OCI-LY1 (cell line): ENCODE measurements at regions not wholly inside any gene's neighbourhood (a gene's known extent, or its start where the extent isn't known, plus 50 kb on each side); places are given as distances from the start of the nearest gene placed in this dataset.

Experiments
- H2AFZ ChIP-seq: fragments of 200-600 bp; sonication (generic), shearing (Covaris generic); 2 replicates; pipeline ENCODE4 v1.6.0; 2014; ENCODE audit warnings: antibody characterized with exemption, mild to moderate bottlenecking, low read length
- H3F3A ChIP-seq: fragments of 200-600 bp; sonication (generic), shearing (Covaris generic); 2 replicates; pipeline ENCODE4 v1.6.0; 2014; ENCODE audit warnings: mild to moderate bottlenecking, antibody characterized with exemption, low read length, moderate library complexity; ENCODE audit not compliant: insufficient read depth
- H3K27ac ChIP-seq: fragments of 200-600 bp; sonication (generic); 2 replicates; pipeline ENCODE4 v1.5.1; 2014; ENCODE audit warnings: low read length, mixed run types, mild to moderate bottlenecking, low read depth; ENCODE audit not compliant: poor library complexity, severe bottlenecking
- H3K27me3 ChIP-seq: fragments of 200-600 bp; sonication (generic); 2 replicates; pipeline ENCODE4 v1.6.0; 2014; ENCODE audit warnings: antibody characterized with exemption, mild to moderate bottlenecking, low read length, moderate library complexity; ENCODE audit not compliant: insufficient read depth
- H3K36me3 ChIP-seq: fragments of 200-600 bp; sonication (generic); 2 replicates; pipeline ENCODE4 v1.6.1; 2014; ENCODE audit warnings: mild to moderate bottlenecking, antibody characterized with exemption, low read length, moderate library complexity, mixed read lengths; ENCODE audit not compliant: insufficient read depth
- H3K4me1 ChIP-seq: fragments of 200-600 bp; sonication (generic); 2 replicates; pipeline ENCODE4 v1.5.1; 2014; ENCODE audit warnings: mild to moderate bottlenecking, low read length, moderate library complexity; ENCODE audit not compliant: insufficient read depth, severe bottlenecking
- H3K4me2 ChIP-seq: fragments of 200-600 bp; sonication (generic), shearing (Covaris generic); 2 replicates; pipeline ENCODE4 v1.6.1; 2014; ENCODE audit warnings: low read length
- H3K4me3 ChIP-seq: fragments of 200-600 bp; sonication (generic); 2 replicates; pipeline ENCODE4 v1.5.1; 2014; ENCODE audit warnings: low read length, low read depth, mild to moderate bottlenecking, mixed read lengths; ENCODE audit not compliant: poor library complexity, severe bottlenecking
- H3K79me2 ChIP-seq: fragments of 200-600 bp; shearing (Covaris generic); 2 replicates; pipeline ENCODE4 v1.6.1; 2016; ENCODE audit warnings: mixed run types, low read length, mixed read lengths; ENCODE audit not compliant: insufficient read depth
- H3K9ac ChIP-seq: fragments of 200-600 bp; sonication (generic), shearing (Covaris generic); 2 replicates; pipeline ENCODE4 v1.6.1; 2014; ENCODE audit warnings: mild to moderate bottlenecking, low read length, mixed read lengths
- H3K9me2 ChIP-seq: fragments of 200-600 bp; sonication (generic), shearing (Covaris generic); 2 replicates; pipeline ENCODE4 v1.6.1; 2014; ENCODE audit warnings: low read depth, mild to moderate bottlenecking, low read length, mixed read lengths
- H3K9me3 ChIP-seq: fragments of 200-600 bp; shearing (Covaris generic); 2 replicates; pipeline ENCODE4 v1.6.1; 2014; ENCODE audit warnings: low read length, mixed read lengths
- H4K20me1 ChIP-seq: fragments of 200-600 bp; sonication (generic), shearing (Covaris generic); 2 replicates; pipeline ENCODE4 v1.6.0; 2016; ENCODE audit warnings: mild to moderate bottlenecking, low read length; ENCODE audit not compliant: insufficient read depth
- CTCF ChIP-seq: fragments of 200-600 bp; sonication (generic), shearing (Covaris generic); IDR thresholded peaks from 2 replicates; pipeline ENCODE4 v1.5.1; 2017; ENCODE audit warnings: mild to moderate bottlenecking, antibody characterized with exemption, low read length, moderate library complexity, mixed read lengths
- EZH2 ChIP-seq: fragments of 200-600 bp; sonication (generic), shearing (Covaris generic); IDR thresholded peaks from 2 replicates; pipeline ENCODE4 v1.8.0; 2017; ENCODE audit warnings: borderline replicate concordance, mixed run types, mild to moderate bottlenecking, antibody characterized with exemption, low read length, moderate library complexity, mixed read lengths

- Histone ChIP-seq H3K79me2 (no peaks in the 10 kb centered on the region), H3K9me2 (no peaks in the 10 kb centered on the region), H3K9ac (no peak overlapping the region), H3K9me3 (no peaks in the 10 kb centered on the region), H2AFZ (no peak overlapping the region), H3K4me1 (no peaks in the 10 kb centered on the region), H3K27me3 (no peaks in the 10 kb centered on the region), H3K4me2 (no peak overlapping the region), H3K36me3 (no peaks in the 10 kb centered on the region), H3K27ac (no peak overlapping the region), H4K20me1 (no peaks in the 10 kb centered on the region), H3K4me3 (no peak overlapping the region), H3F3A (no peaks in the 10 kb centered on the region)
- TF ChIP-seq EZH2, result no peak
- no peak for TF ChIP-seq CTCF
These were observed 424.8 kb downstream of the HRH4 start for GRCh38 chr18:24885276-24885675.

- TF ChIP-seq CTCF (no peak), EZH2 (no peak)
- Histone ChIP-seq H3K79me2 (no peaks in the 10 kb centered on the region), H3K9me3 (no peaks in the 10 kb centered on the region), H3K9me2 (no peaks in the 10 kb centered on the region), H3K9ac (no peak overlapping the region), H3K4me1 (no peaks in the 10 kb centered on the region), H3K36me3 (no peaks in the 10 kb centered on the region), H3F3A (no peaks in the 10 kb centered on the region), H4K20me1 (no peaks in the 10 kb centered on the region), H2AFZ (no peak overlapping the region), H3K27me3 (no peaks in the 10 kb centered on the region; the same call in 1 of the 2 replicates), H3K27ac (no peak overlapping the region), H3K4me2 (no peak overlapping the region), H3K4me3 (no peak overlapping the region)
These were observed 434.4 kb downstream of the HRH4 start for GRCh38 chr18:24894880-24895279.

GRCh38 chr18:24897461-24897860, 437.0 kb downstream of the HRH4 start:
- no peaks in the 10 kb centered on the region for H3K9me2 ChIP-seq
- no peak overlapping the region for H2AFZ ChIP-seq
- no peaks in the 10 kb centered on the region; the same call in 1 of the 2 replicates for H3K27me3 ChIP-seq
- no peak overlapping the region for H3K9ac ChIP-seq
- H3K36me3 ChIP-seq, result no peaks in the 10 kb centered on the region
- H3K4me1 ChIP-seq, result no peaks in the 10 kb centered on the region
- no peaks in the 10 kb centered on the region for H3F3A ChIP-seq
- no peaks in the 10 kb centered on the region for H4K20me1 ChIP-seq
- no peaks in the 10 kb centered on the region for H3K79me2 ChIP-seq
- H3K4me2 ChIP-seq, result no peak overlapping the region
- no peak overlapping the region for H3K27ac ChIP-seq
- no peaks in the 10 kb centered on the region for H3K9me3 ChIP-seq
- TF ChIP-seq CTCF, result no peak
- TF ChIP-seq EZH2, result no peak
- H3K4me3 ChIP-seq, result no peak overlapping the region
